Gastroesophageal sphincter (tissue), 3 donors: ENCODE measurements at regions not wholly inside any gene's neighbourhood (a gene's known extent, or its start where the extent isn't known, plus 50 kb on each side); places are given as distances from the start of the nearest gene placed in this dataset.

Source experiments
- CTCF ChIP-seq, 4 experiments: fragments of 200-600 bp in 2 of 4; fragments of 450-650 bp in 2 of 4; sonication (generic) in 1 of 4; IDR thresholded peaks; one replicate each; pipeline ENCODE4 v1.5.1; 2017 to 2019; ENCODE audit warnings: antibody characterized with exemption in 4 of 4, mild to moderate bottlenecking in 2 of 4, moderate library complexity in 2 of 4
- POLR2AphosphoS5 ChIP-seq: sonication (generic); formaldehyde crosslinking; IDR thresholded peaks from one replicate; pipeline ENCODE4 v1.6.1; 2017; ENCODE audit warnings: antibody characterized with exemption

- TF ChIP-seq CTCF (IDR thresholded peaks at IDR 0.05) (no peak), POLR2AphosphoS5 (no peak)
Measured at GRCh38 chr9:117546894-117547678, 132.2 kb upstream of the ASTN2 start.
